Stimulated activated CD4-positive, alpha-beta T cell treated with anti-CD3 and anti-CD28 coated beads, Interleukin-4, amount 100 ng/mL, for 4 hours (primary cell): ENCODE measurements at regions not wholly inside any gene's neighbourhood (a gene's known extent, or its start where the extent isn't known, plus 50 kb on each side); places are given as distances from the start of the nearest gene placed in this dataset.
"Not testable (repeated sequence)": the region's sequence is repeated elsewhere in the genome, so short reads cannot be mapped to it uniquely, and the experiment has no call there.

Experiments
- DNase-seq, 2 experiments: peaks; one replicate each; pipeline ENCODE4 v3.0.0-alpha.2; 2020

DNA sequence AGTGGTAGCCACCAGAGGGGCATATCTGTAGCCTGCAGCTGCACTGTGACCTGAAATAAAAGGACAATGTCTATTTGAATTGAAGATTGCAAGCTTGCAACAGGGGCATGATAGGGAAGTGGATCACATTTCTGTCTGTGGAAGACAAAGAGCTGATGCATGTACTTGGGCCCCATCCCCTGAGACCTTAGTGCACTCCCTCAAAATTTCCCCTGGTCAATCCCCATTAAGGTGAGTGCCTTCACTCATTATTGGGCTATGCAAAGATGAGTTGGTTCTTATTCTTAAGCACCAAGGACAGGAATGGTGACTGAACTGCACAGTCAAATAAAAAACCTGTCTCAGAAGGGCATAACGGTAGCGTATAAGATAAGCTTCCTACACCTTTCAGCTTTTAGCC is 273.1 kb upstream of the ARSJ start:
- no peak for DNase-seq

DNA sequence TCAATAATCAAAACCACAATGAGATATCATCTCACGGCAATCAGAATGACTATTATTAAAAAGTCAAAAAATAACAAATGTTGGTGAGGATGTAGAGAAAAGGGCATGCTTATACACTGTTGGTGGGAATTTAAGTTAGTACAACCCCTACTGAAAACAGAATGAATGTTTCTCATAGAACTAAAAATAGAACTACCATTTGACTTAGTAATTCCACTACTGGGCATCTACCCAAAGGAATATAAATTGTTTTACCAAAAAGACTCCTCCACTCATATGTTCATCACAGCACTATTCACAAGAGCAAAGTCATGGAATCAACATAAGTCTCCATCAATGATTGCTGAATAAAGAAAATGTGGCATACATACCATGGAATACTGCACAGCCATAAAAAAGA is 278.1 kb upstream of the ARSJ start:
- DNase-seq: no peak

DNA sequence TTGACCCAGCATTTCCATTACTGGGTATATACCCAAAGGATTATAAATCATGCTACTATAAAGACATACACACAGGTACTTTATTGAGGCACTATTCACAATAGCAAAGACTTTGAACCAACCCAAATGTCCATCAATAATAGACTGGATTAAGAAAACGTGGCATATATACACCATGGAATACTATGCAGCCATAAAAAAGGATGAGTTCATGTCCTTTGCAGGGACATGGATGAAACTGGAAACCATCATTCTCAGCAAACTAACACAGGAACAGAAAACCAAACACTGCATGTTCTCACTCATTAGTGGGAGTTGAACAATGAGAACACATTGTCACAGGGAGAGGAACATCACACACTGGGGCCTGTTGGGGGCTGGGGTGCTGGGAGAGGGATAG is 283.0 kb upstream of the ARSJ start:
- not testable (repeated sequence) for DNase-seq

DNA sequence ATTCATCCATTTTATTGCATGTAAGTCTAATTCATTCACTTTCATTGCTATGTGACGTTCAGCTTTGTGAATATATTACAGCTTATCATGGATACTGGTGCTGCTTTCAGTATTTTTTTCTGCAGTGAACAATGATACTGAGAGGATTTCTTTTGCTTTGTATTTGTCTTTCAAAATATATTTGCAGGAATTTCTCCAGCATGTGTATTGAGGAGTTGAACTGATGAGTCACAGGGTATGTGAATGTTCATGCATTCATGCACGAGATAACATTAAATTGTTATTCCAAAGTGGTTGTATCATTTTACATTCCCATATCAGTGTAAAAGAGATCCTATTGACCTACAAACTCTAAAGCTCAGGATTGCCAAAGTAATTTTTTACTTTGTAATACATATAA is 283.8 kb upstream of the ARSJ start:
- no peak for DNase-seq

- DNase-seq: no peak
Measured at GRCh38 chr4:114264452-114264851, 285.0 kb upstream of the ARSJ start.

GRCh38 chr4:114264877-114265291 is 285.4 kb upstream of the ARSJ start:
- no peak for DNase-seq

DNA sequence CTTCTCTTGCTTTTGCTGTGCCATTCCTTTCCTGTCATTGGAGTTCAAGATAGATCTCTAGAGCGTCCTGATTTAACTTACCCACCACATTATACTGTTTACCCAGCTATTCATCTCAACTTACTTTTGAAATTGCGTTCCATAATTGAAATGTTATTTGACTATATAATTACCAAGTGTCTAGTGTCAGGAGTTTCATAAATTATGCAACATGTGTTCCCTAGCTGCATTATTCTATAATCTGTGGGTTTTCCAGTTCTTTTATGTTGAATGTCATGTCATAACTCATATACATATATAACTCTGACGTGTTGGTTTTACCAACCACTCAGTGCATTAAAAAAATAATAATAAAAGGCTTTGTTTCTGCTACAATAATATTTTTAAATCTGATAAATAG is 285.9 kb upstream of the ARSJ start:
- no peak for DNase-seq

DNA sequence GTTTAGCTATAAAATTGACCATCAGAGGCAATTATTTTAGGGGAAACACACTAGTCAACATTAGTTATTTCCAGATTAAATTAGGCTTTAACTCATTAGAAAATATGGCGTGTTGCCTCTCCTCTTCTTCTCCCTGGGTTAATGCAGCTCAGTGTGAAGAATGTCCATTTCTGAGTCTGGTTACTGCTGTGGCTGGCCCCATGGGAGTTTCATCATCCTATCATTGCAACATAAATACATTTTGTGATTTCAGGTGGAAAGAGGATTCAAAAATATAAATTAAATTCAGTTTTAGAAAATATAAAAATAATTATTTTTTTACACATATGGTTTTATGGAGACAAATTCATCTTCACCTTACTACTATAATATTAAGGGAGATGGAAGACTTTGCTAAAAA is 288.5 kb upstream of the ARSJ start:
- DNase-seq: no peak

DNA sequence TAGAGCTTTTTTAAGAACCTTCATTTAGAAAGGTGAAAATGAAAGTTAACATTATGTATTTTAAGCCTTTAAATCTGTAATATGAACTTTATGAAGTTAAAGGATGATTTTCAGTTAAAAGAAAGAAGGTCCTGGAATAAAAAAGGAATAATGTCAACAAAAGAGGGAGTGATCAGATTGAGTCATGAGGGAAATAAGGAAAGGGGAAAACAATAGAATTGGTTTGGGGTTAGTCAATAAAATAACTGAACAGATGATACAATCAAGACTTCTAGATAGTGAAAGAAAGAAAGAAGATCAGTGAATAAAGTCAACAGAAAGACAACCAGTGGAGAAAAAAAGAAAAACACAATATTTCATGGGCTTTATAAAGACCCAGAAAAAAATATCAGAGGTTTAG is 291.6 kb upstream of the ARSJ start:
- no peak for DNase-seq

DNA sequence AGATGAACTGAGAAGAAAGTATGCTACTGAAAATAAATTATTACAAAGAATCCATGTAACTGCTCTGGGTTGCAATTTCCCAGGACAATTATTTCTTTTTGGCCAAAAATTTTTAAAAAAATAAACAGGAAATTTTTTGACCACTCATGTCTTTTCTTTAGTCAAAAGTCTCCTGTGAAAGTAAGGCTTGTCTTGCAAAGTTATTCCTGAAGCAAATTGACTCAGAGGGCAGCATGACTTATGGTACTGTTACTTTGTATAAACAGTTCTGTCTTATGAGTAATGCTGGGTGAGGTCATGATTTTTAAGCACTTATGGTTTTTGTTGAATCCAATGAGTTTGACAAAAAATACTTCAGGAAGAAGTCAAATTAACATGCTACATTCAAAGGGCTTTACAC is 292.8 kb upstream of the ARSJ start:
- no peak for DNase-seq

DNA sequence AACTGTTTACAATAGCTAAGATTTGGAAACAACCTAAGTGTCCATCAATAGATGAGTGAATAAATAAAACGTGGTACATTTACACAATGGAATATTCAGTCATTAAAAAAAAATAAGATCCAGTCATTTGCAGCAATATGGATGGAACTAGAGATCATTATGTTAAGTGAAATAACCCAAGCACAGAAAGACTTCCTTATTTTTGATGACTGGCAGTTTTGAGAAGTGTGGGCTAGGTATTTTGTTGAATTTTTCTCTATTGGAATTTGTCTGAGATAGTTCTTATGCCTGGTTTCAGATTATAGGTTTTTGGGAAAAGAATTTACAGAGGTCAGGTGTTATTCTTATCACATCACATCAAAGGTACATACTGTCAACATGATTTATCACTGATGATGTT is 293.8 kb upstream of the ARSJ start:
- DNase-seq: no peak

DNA sequence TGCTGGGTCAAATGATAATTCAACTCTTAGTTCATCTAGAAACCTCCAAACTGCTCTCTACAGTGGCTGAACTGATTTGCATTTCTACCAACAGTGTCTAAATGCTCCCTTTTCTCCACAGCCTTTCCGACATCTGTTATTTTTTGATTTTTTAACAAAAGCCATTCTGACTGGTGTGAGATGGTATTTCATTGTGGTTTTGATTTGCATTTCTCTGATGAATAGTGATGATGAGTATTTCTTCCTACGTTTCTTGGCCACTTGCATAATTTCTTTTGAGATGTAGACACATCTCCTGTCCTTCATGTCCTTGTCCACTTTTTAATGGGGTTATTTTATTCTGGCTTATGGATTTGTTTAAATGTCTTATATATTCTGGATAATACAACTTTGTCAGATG is 298.2 kb upstream of the ARSJ start:
- DNase-seq: no peak

DNA sequence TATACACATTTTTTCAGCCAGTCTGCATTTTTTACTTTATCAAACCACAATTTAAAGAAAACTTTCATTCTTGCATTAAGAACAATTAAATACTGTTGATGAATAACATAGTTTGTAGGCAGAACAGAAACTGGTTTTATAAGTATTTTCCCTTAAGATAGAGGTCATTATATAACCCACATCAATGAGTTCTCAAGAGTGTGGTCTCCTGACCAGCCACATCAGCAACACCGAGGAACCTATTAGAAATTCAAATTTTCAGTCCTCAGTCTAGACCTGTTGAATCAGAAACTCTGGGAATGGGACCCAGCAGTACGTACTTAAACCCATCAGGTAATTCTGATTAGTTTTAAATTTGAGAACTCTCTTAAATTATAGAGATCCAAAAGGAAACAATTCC is 299.6 kb upstream of the ARSJ start:
- no peak for DNase-seq

DNA sequence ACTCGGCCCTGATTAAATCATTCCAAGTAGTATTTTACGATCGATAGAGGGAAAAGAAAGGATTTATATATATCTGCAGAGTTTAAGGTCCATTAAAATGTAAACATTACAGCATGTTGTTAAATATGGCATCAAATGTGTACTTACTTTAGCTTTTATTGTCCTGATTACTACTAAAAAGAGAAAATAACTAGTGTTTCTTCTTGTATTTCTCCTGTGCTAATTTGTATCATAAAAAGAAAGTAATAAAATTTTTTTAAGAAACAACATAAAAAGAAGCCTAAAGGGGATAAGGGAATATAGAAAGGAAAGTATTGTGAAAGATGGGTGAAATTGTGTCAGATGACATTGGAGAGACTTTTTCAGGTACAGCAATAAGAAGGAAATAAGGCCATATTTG is 300.3 kb upstream of the ARSJ start:
- DNase-seq: no peak

- DNase-seq: no peak
Measured at GRCh38 chr4:114280645-114281044, 301.2 kb upstream of the ARSJ start.

GRCh38 chr4:114281164-114281960 is 301.9 kb upstream of the ARSJ start:
- no peak for DNase-seq

DNA sequence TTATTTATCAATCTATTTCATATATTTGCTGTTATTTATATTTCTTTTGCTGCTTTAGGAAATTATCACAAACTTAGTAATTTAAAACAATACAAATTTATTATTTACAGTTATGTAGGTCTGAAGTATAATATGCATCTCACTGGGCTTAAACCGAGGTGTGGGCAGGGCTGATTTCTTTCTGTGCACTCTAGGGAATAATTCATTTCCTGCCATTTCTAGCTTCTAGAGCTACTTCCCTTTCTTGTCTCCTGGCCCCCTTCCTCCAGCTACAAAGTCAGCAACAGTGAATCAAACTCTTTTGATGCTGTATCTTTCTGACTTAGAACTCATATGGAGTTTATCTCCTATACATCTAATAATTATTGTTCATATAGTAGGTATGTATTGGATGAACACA is 303.5 kb upstream of the ARSJ start:
- DNase-seq: no peak

DNA sequence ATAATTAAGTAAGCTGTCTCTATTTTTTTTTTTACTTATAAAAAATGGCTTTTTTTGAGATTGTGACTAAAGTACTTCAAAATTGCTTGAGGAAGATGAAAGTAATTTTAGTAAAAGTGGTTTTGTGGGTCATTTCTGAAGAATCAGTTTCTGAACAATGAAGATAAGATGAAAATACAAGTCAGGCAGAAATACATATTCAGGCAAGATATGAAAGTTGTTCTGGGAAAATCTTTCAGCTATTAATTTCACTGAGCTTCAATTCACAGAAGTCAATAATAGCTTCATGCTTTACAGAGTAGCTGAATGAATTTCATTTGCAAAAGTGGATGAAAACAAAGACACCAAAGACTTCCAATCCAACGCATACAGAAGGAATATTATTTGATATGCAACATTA is 305.2 kb upstream of the ARSJ start:
- DNase-seq: no peak

DNA sequence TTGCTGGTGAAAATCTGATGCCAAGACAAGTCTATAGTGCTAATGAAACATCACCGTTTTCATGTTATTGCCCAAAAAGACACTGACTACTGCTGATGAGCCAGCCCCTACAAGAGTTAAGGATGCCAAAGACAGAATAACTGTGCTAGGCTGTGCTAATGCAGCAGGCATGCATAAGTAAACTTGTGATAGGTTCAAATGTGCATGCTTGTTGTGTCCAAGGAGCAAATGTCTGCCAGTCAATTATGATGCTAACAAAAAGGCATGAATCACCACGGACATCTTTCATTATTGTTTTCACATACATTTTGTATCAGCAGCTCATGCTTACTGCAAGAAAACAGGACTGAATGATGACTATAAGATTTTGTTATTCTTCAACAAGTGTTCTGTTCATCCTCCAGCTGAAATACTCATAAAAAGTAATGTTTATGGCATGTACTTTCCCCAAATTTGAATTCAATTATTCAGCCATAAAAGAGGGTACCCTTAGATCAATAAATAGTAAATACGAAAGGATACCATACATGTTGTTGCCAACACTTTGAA is 306.9 kb upstream of the ARSJ start:
- DNase-seq: no peak

- DNase-seq: no peak
Measured at GRCh38 chr4:114287079-114287696, 307.7 kb upstream of the ARSJ start.

- DNase-seq: no peak
Measured at GRCh38 chr4:114296126-114296525, 302.5 kb upstream of the UGT8 start.

GRCh38 chr4:114302472-114302871 is 296.1 kb upstream of the UGT8 start:
- DNase-seq: no peak

DNA sequence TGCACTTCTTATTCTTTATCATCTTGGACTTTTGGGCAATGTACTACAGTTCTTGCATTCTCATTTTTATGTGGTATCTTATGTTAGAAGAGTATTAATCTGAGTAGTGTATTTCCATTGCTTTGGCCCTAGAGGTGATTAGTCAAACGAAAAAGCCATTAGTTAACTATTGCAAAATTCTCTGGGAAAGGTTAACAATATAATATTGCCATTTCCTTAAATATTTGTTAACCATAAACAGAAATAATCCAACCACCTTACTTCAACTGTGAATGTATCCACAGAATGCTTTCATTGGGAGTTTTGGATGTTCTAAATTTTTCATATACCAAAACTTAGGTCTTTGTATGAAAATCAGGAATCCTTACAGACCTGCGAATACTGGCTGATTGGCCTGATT is 294.6 kb upstream of the UGT8 start:
- no peak for DNase-seq

DNA sequence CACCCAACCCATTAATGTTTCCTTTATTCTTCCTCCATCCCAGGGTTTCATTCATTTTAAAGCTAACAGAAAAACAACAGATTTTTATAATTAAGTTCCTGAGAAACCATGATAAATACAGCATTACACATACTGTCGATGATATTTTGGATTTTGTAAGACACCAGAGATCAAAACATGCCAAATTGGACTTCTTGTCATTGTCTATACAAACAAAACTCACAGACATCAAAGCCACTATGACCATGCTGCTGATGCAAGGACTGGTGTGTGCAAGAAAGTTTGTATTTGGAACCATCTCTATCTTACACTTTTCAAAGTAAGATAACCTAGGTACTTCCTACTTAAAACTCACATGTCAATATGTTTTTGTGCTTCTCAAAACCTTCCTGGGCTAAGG is 294.0 kb upstream of the UGT8 start:
- no peak for DNase-seq

DNA sequence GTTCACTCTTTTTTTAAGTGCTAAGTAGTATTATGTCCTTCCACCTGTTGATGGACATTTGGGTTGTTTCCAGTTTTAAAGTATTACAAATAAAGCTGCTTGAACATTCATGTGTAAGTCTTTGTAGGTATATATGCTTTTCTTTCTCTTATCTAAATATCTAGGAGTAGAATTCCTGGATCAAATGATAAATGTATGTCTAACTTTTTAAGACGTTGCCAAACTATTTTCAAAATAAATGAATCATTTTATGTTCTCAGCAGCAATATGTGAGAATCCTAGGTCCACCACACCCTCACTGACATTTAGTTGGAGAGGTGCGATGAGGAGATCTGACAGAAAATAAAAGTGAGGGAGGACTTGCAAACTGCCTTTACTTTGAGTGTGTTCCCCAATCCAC is 291.7 kb upstream of the UGT8 start:
- no peak for DNase-seq
